ENCODE measurements at regions not wholly inside any gene's neighbourhood (a gene's known extent, or its start where the extent isn't known, plus 50 kb on each side); places are given as distances from the start of the nearest gene placed in this dataset.
"Not testable (repeated sequence)": the region's sequence is repeated elsewhere in the genome, so short reads cannot be mapped to it uniquely, and the experiment has no call there.

DNA sequence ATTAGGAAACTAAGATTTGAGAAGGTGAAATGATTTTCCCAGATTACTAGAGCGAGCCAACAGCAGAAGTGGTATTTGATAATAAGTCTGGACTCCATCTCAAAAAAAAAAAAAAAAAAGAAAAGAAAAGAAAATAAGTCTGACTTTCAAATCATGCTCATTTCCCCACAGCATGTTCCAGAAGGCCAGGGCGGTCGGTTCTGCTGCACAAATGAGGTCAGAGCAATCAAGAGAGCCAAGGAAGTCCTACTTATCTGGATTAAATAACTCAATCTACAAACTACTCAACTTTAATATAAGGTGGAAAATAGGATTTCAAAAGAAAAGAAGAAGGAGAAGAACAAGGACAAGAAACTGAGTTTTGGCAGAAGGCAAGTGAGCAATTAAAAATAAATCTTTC lies 130.4 kb upstream of the RASA1 start:
- Histone ChIP-seq H3K36me3 (ENCODE audit: control insufficient read depth in 1 of 2, insufficient read depth in 2 of 2, low read length in 2 of 2) (no peaks in the 10 kb centered on the region), H3K9me3 (ENCODE audit: control insufficient read depth in 1 of 2, low read length in 2 of 2) (no peaks in the 10 kb centered on the region), H3K9ac (ENCODE audit: low read depth in 1 of 2, low read length in 2 of 2) (no peak overlapping the region), H3K27ac (ENCODE audit: low read depth, low read length) (no peak overlapping the region), H3K4me1 (ENCODE audit: control insufficient read depth in 1 of 2, insufficient read depth in 2 of 2, low read length in 2 of 2) (no peaks in the 10 kb centered on the region), H3K27me3 (ENCODE audit: control insufficient read depth in 1 of 2, insufficient read depth in 2 of 2, low read length in 2 of 2) (no peaks in the 10 kb centered on the region), H3K4me3 (ENCODE audit: low read depth in 1 of 2, low read length in 2 of 2) (no peak overlapping the region)

DNA sequence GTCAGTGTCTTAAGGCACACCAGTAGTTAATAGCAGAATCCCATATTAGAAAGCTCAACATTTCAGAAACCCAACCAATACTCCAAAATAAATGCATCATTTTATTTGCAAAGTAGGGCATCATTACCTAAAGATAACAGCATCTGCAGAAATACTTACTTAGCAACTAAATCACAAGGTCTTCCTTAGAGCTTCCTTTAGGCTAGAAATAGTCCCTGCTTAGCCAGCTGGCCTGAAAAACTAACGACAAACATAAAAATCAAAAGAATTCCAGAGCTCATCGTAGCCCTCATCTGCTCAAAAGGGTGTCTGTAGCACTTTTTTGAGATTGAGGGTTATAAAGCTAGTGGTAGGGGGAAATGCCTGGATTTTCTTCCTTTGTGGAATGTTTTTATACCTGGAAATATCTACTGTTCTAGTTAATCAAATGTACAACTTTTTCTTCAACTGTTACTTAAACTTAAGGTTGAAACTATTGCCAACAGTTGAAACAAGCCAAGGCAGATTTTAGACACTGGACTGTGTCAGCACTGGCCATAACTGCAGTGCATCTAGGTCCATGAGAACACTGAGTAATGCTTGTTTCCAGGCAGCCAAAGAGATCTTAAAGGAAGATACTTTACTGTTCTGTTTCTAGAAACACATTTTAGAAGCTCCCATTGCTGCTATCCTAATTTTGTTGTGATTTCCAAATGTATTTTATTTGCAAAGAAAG lies 129.4 kb upstream of the RASA1 start:
- Histone ChIP-seq H3K4me1 (ENCODE audit: control insufficient read depth in 1 of 2, insufficient read depth in 2 of 2, low read length in 2 of 2) (no peaks in the 10 kb centered on the region), H3K9ac (ENCODE audit: low read depth in 1 of 2, low read length in 2 of 2) (no peak overlapping the region), H3K27me3 (ENCODE audit: control insufficient read depth in 1 of 2, insufficient read depth in 2 of 2, low read length in 2 of 2) (no peaks in the 10 kb centered on the region), H3K36me3 (ENCODE audit: control insufficient read depth in 1 of 2, insufficient read depth in 2 of 2, low read length in 2 of 2) (no peaks in the 10 kb centered on the region), H3K9me3 (ENCODE audit: control insufficient read depth in 1 of 2, low read length in 2 of 2) (no peaks in the 10 kb centered on the region), H3K27ac (ENCODE audit: low read depth, low read length) (no peak overlapping the region), H3K4me3 (ENCODE audit: low read depth in 1 of 2, low read length in 2 of 2) (no peak overlapping the region)

DNA sequence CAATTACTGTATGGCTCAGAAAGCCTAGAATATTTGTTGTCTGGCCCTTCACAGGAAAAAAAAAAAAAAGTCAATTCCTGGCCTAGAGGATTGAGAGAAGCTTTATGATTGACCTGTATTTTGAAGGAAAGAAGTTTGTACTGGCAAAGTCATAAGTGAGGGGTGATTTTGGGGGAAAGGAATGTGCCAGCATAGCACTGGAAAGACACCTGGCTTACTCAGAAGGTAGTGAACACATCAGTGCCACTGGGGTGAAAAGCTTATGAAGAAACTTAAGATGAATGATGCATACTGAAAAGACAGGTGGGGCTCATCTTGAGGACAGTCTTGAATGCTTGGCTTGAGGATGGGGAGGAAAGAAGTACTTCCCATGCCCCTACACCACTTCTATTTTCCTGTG lies 127.9 kb upstream of the RASA1 start:
- Histone ChIP-seq H3K4me3 (ENCODE audit: low read depth in 1 of 2, low read length in 2 of 2) (no peak overlapping the region), H3K27ac (ENCODE audit: low read depth, low read length) (no peak overlapping the region), H3K4me1 (ENCODE audit: control insufficient read depth in 1 of 2, insufficient read depth in 2 of 2, low read length in 2 of 2) (no peaks in the 10 kb centered on the region)

DNA sequence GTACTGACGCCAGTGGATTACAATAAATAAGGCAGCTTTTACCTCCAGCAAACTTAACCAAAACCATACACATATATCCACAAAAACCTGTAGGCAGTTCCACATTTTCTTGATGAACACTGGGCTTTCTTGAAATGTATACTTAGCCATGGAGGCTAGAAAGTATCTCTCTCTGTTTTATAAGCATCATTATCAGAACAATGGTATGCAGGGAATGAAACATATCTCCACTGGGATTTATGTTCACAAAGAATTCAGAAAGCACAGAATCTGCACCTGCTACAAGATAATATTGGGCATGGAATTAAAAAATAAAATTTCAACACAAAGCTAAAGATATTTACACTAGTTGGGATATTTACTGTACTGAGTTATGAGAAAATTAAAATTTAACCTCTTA lies 126.1 kb upstream of the RASA1 start:
- Histone ChIP-seq H3K4me3 (ENCODE audit: low read depth in 1 of 2, low read length in 2 of 2) (no peak overlapping the region), H3K27me3 (ENCODE audit: control insufficient read depth in 1 of 2, insufficient read depth in 2 of 2, low read length in 2 of 2) (no peaks in the 10 kb centered on the region), H3K9me3 (ENCODE audit: control insufficient read depth in 1 of 2, low read length in 2 of 2) (no peaks in the 10 kb centered on the region), H3K9ac (ENCODE audit: low read depth in 1 of 2, low read length in 2 of 2) (no peak overlapping the region), H3K27ac (ENCODE audit: low read depth, low read length) (no peak overlapping the region), H3K4me1 (ENCODE audit: control insufficient read depth in 1 of 2, insufficient read depth in 2 of 2, low read length in 2 of 2) (no peaks in the 10 kb centered on the region), H3K36me3 (ENCODE audit: control insufficient read depth in 1 of 2, insufficient read depth in 2 of 2, low read length in 2 of 2) (no peaks in the 10 kb centered on the region)

More for the DNA sequence above, 127.9 kb upstream of the RASA1 start:
- Histone ChIP-seq H3K27me3 (ENCODE audit: control insufficient read depth in 1 of 2, insufficient read depth in 2 of 2, low read length in 2 of 2) (no peaks in the 10 kb centered on the region), H3K9me3 (ENCODE audit: control insufficient read depth in 1 of 2, low read length in 2 of 2) (no peaks in the 10 kb centered on the region), H3K36me3 (ENCODE audit: control insufficient read depth in 1 of 2, insufficient read depth in 2 of 2, low read length in 2 of 2) (no peaks in the 10 kb centered on the region), H3K9ac (ENCODE audit: low read depth in 1 of 2, low read length in 2 of 2) (no peak overlapping the region)

DNA sequence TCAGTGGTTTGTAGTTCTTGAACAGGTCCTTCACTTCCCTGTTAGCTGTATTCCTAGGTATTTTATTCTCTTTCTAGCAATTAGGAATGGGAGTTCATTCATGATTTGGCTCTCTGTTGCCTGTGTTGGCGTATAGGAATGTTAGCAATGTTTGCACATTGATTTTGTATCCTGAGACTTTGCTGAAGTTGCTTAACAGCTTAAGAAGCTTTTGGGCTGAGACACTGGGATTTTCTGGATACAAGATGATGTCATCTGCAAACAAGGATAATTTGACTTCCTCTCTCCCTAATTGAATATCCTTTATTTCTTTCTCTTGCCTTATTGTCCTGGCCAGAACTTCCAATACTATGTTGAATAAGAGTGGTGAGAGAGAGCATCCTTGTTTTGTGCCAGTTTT lies 121.8 kb upstream of the RASA1 start:
- not testable (repeated sequence) for H3K27ac ChIP-seq (ENCODE audit: low read depth, low read length); H3K36me3 ChIP-seq (ENCODE audit: control insufficient read depth in 1 of 2, insufficient read depth in 2 of 2, low read length in 2 of 2); H3K27me3 ChIP-seq (ENCODE audit: control insufficient read depth in 1 of 2, insufficient read depth in 2 of 2, low read length in 2 of 2); H3K4me1 ChIP-seq (ENCODE audit: control insufficient read depth in 1 of 2, insufficient read depth in 2 of 2, low read length in 2 of 2); H3K9ac ChIP-seq (ENCODE audit: low read depth in 1 of 2, low read length in 2 of 2); H3K4me3 ChIP-seq (ENCODE audit: low read depth in 1 of 2, low read length in 2 of 2); H3K9me3 ChIP-seq (ENCODE audit: control insufficient read depth in 1 of 2, low read length in 2 of 2)

DNA sequence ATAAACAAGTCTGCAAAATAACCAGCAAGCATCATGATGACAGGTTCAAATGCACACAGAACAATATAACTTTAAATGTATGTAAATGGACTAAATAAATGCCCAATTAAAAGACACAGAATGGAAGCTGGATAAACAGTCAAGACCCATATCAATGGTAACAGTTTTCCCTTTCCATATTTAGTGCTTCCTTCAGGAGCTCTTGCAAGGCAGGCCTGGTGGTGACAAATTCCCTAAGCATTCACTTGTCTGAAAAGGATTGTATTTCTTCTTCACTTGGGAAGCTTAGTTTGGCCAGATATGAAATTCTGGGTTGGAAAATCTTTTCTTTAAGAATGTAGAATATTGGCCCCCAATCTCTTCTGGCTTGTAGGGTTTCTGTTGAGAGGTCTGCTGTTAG lies 120.2 kb upstream of the RASA1 start:
- Histone ChIP-seq H3K4me3 (ENCODE audit: low read depth in 1 of 2, low read length in 2 of 2) (no peak overlapping the region), H3K36me3 (ENCODE audit: control insufficient read depth in 1 of 2, insufficient read depth in 2 of 2, low read length in 2 of 2) (no peaks in the 10 kb centered on the region), H3K4me1 (ENCODE audit: control insufficient read depth in 1 of 2, insufficient read depth in 2 of 2, low read length in 2 of 2) (no peaks in the 10 kb centered on the region), H3K9me3 (ENCODE audit: control insufficient read depth in 1 of 2, low read length in 2 of 2) (no peaks in the 10 kb centered on the region), H3K9ac (ENCODE audit: low read depth in 1 of 2, low read length in 2 of 2) (no peak overlapping the region), H3K27ac (ENCODE audit: low read depth, low read length) (no peak overlapping the region), H3K27me3 (ENCODE audit: control insufficient read depth in 1 of 2, insufficient read depth in 2 of 2, low read length in 2 of 2) (no peaks in the 10 kb centered on the region)

DNA sequence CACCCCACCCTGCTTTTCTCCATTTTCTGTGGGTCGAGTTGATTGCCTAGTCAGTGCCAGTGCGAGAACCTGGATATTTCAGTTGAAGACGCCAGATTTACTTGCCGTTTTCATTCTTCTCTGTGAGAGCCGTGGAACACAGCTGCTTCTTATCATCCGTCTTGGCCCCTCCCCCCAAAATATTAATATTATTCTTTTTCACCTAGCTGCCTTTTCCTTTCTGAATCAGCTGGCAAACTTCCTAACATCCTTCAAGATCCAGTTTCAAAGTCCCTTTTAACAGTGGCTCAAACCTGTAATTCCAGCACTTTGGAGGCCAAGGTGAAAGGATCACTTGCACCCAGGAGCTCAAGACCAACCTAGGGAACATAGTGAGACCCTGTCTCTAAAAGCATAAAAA lies 117.1 kb upstream of the RASA1 start:
- H3K4me3 ChIP-seq (ENCODE audit: low read depth in 1 of 2, low read length in 2 of 2), result no peak overlapping the region
- H3K4me1 ChIP-seq (ENCODE audit: control insufficient read depth in 1 of 2, insufficient read depth in 2 of 2, low read length in 2 of 2), result no peaks in the 10 kb centered on the region
- H3K9ac ChIP-seq (ENCODE audit: low read depth in 1 of 2, low read length in 2 of 2), result no peak overlapping the region
- no peaks in the 10 kb centered on the region for H3K9me3 ChIP-seq (ENCODE audit: control insufficient read depth in 1 of 2, low read length in 2 of 2)
- no peak overlapping the region for H3K27ac ChIP-seq (ENCODE audit: low read depth, low read length)
- no peaks in the 10 kb centered on the region for H3K27me3 ChIP-seq (ENCODE audit: control insufficient read depth in 1 of 2, insufficient read depth in 2 of 2, low read length in 2 of 2)
- no peaks in the 10 kb centered on the region for H3K36me3 ChIP-seq (ENCODE audit: control insufficient read depth in 1 of 2, insufficient read depth in 2 of 2, low read length in 2 of 2)

DNA sequence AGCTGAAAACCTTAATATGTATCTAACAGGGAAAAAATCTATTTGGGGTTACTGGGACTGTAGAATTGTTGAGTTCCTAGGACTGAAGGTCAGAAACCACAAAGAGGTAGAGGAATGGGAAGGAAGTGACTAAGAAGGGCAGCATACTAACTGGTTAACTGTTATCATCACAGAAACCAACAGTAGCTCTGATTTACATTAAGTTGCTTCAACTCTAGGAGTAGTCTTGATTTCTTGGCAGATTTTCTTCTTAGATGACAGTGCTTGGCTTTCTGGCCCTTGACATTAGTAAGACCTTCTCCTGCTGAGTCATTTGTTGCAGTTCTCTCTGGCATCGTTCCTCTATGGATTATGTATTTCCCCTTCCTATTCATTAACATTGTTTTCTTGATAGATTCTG lies 116.1 kb upstream of the RASA1 start:
- Histone ChIP-seq H3K36me3 (ENCODE audit: control insufficient read depth in 1 of 2, insufficient read depth in 2 of 2, low read length in 2 of 2) (no peaks in the 10 kb centered on the region), H3K9ac (ENCODE audit: low read depth in 1 of 2, low read length in 2 of 2) (no peak overlapping the region), H3K4me3 (ENCODE audit: low read depth in 1 of 2, low read length in 2 of 2) (no peak overlapping the region), H3K9me3 (ENCODE audit: control insufficient read depth in 1 of 2, low read length in 2 of 2) (no peaks in the 10 kb centered on the region), H3K27me3 (ENCODE audit: control insufficient read depth in 1 of 2, insufficient read depth in 2 of 2, low read length in 2 of 2) (no peaks in the 10 kb centered on the region), H3K27ac (ENCODE audit: low read depth, low read length) (no peak overlapping the region), H3K4me1 (ENCODE audit: control insufficient read depth in 1 of 2, insufficient read depth in 2 of 2, low read length in 2 of 2) (no peaks in the 10 kb centered on the region)

DNA sequence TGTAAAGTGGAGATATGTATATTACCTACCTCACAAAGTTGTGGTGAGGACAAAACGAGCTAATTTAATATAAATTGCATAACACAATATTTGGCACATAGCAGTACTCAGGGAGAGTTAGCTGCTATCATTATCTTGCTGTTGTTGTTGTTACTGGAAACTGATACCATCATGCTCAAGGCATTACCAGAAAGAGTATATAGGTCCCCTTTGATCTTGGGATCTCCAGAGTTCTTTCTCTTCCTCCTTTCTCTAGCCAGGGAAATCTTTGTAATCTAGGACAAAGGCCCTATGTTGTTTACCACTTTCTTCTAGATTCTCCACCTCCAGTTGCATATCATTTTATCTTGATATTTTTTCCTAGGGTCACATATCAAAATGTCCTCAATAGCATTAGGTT lies 114.8 kb upstream of the RASA1 start:
- H3K36me3 ChIP-seq (ENCODE audit: control insufficient read depth in 1 of 2, insufficient read depth in 2 of 2, low read length in 2 of 2), result no peaks in the 10 kb centered on the region
- no peaks in the 10 kb centered on the region for H3K9me3 ChIP-seq (ENCODE audit: control insufficient read depth in 1 of 2, low read length in 2 of 2)
- H3K27me3 ChIP-seq (ENCODE audit: control insufficient read depth in 1 of 2, insufficient read depth in 2 of 2, low read length in 2 of 2), result no peaks in the 10 kb centered on the region
- no peaks in the 10 kb centered on the region for H3K4me1 ChIP-seq (ENCODE audit: control insufficient read depth in 1 of 2, insufficient read depth in 2 of 2, low read length in 2 of 2)
- H3K4me3 ChIP-seq (ENCODE audit: low read depth in 1 of 2, low read length in 2 of 2), result no peak overlapping the region
- no peak overlapping the region for H3K27ac ChIP-seq (ENCODE audit: low read depth, low read length)
- no peak overlapping the region for H3K9ac ChIP-seq (ENCODE audit: low read depth in 1 of 2, low read length in 2 of 2)

DNA sequence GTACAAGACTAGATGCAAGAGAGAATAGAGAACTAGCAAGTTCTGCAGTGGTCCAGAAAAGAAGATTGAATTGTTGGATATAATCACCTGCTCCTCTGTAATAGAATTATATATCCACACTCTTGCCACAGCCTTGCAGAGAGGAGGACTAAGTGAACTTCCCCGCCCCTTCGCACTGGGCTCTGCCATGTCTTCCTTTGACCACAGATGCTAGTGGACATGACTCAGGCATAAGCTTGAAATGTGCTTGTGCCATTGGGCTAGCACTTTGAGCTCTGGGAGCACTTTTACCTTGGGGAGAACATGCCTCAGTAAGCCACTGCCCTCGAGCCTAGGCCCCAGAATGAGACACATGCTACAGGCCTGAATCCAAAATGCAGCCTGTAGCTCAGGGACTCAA lies 113.5 kb upstream of the RASA1 start:
- Histone ChIP-seq H3K9ac (ENCODE audit: low read depth in 1 of 2, low read length in 2 of 2) (no peak overlapping the region), H3K27me3 (ENCODE audit: control insufficient read depth in 1 of 2, insufficient read depth in 2 of 2, low read length in 2 of 2) (no peaks in the 10 kb centered on the region), H3K4me3 (ENCODE audit: low read depth in 1 of 2, low read length in 2 of 2) (no peak overlapping the region), H3K4me1 (ENCODE audit: control insufficient read depth in 1 of 2, insufficient read depth in 2 of 2, low read length in 2 of 2) (no peaks in the 10 kb centered on the region), H3K27ac (ENCODE audit: low read depth, low read length) (no peak overlapping the region), H3K36me3 (ENCODE audit: control insufficient read depth in 1 of 2, insufficient read depth in 2 of 2, low read length in 2 of 2) (no peaks in the 10 kb centered on the region), H3K9me3 (ENCODE audit: control insufficient read depth in 1 of 2, low read length in 2 of 2) (no peaks in the 10 kb centered on the region)

DNA sequence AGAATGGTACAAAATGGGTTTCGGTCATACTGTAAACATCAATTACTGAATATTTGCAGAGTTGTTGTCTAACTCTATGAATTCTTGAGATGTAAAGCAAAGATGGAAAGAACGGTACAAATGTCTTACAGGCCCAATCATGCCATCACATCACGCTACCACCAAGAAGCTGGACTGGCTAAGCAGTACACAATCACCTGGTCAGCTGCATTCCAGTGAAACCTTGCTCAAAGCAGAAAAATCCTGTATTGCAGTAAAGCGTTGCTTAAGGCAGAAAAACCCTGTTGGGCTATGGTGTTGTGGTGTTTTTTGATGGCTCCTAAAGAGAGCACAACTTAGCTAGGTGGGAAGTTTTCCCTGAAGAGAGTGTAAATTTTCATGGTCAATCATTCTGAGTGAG lies 112.6 kb upstream of the RASA1 start:
- Histone ChIP-seq H3K27ac (ENCODE audit: low read depth, low read length) (no peak overlapping the region), H3K27me3 (ENCODE audit: control insufficient read depth in 1 of 2, insufficient read depth in 2 of 2, low read length in 2 of 2) (no peaks in the 10 kb centered on the region), H3K36me3 (ENCODE audit: control insufficient read depth in 1 of 2, insufficient read depth in 2 of 2, low read length in 2 of 2) (no peaks in the 10 kb centered on the region), H3K9me3 (ENCODE audit: control insufficient read depth in 1 of 2, low read length in 2 of 2) (no peaks in the 10 kb centered on the region), H3K4me1 (ENCODE audit: control insufficient read depth in 1 of 2, insufficient read depth in 2 of 2, low read length in 2 of 2) (no peaks in the 10 kb centered on the region), H3K9ac (ENCODE audit: low read depth in 1 of 2, low read length in 2 of 2) (no peak overlapping the region), H3K4me3 (ENCODE audit: low read depth in 1 of 2, low read length in 2 of 2) (no peak overlapping the region)

All from duodenal mucosa (tissue), 2 donors.